Esophagus squamous epithelium (tissue), 5 donors: ENCODE measurements at regions not wholly inside any gene's neighbourhood (a gene's known extent, or its start where the extent isn't known, plus 50 kb on each side); places are given as distances from the start of the nearest gene placed in this dataset.

Source experiments
- DNase-seq: peaks from one replicate; lab custom pipeline; 2025; lab: John Stamatoyannopoulos, UW
- H3K27ac ChIP-seq, 4 donors: fragments of 200-600 bp; sonication (generic); one replicate each; pipeline ENCODE4 v1.5.1; 2016 to 2019; ENCODE audit warnings: mild to moderate bottlenecking in 1 of 4
- H3K27me3 ChIP-seq, 4 donors: fragments of 200-600 bp; sonication (generic); 1 replicate in 3 of 4; 2 replicates in 1 of 4; pipeline versions ENCODE4 v1.5.1 to v1.6.0; 2017 to 2021; ENCODE audit warnings: antibody characterized with exemption in 1 of 4
- H3K36me3 ChIP-seq, 3 donors: fragments of 200-600 bp; sonication (generic); one replicate each; pipeline ENCODE4 v1.5.1; 2016 to 2019
- H3K4me1 ChIP-seq, 3 donors: fragments of 200-600 bp; sonication (generic); one replicate each; pipeline ENCODE4 v1.5.1; 2017 to 2019
- H3K4me3 ChIP-seq, 4 donors: fragments of 200-600 bp; sonication (generic); 1 replicate in 3 of 4; 2 replicates in 1 of 4; pipeline ENCODE4 v1.5.1; 2016 to 2019; ENCODE audit warnings: mild to moderate bottlenecking in 2 of 4, moderate library complexity in 1 of 4
- H3K9me3 ChIP-seq, 3 donors: fragments of 200-600 bp; sonication (generic); one replicate each; pipeline ENCODE4 v1.5.1; 2016 to 2019
- POLR2A ChIP-seq, 4 donors: fragments of 450-650 bp; IDR thresholded peaks; one replicate each; pipeline ENCODE4 v1.6.1; 2017; ENCODE audit warnings: antibody characterized with exemption in 4 of 4, mild to moderate bottlenecking in 4 of 4, moderate library complexity in 3 of 4
- WGBS, 2 donors: methylation state at CpG; one replicate each; pipeline ENCODE4 v1.1.5; 2018; 5-methylcytosine and 5-hydroxymethylcytosine counted together
- intact Hi-C: fragments of 100-400 bp; cut with DNase I; formaldehyde crosslinking; loops from one replicate; pipeline ENCODE4 v1.15.0; 2022
- TF ChIP-seq, protein P1 (sequence below), 6 experiments: fragments of 450-650 bp in 4 of 6; fragments of 200-600 bp in 2 of 6; sonication (generic) in 2 of 6; IDR thresholded peaks; one replicate each; pipeline ENCODE4 v1.5.1; 2016 to 2019; ENCODE audit warnings: antibody characterized with exemption in 6 of 6, mild to moderate bottlenecking in 4 of 6, moderate library complexity in 4 of 6
- donor health status: DM: yes; HTN: yes; CAD: no.

GRCh38 chr10:58898854-58899573, 277.4 kb upstream of the PHYHIPL start:
- intact Hi-C loops = no loop called here
- no peak for DNase-seq
- no peak overlapping the region for H3K27ac ChIP-seq
- 66 to 78% methylated on average over 5 of the region's 5 CpGs for WGBS, 2 donors
- H3K27me3 ChIP-seq = no peaks in the 10 kb centered on the region
- H3K36me3 ChIP-seq = no peaks in the 10 kb centered on the region
- no peaks in the 10 kb centered on the region for H3K4me1 ChIP-seq
- no peaks in the 10 kb centered on the region for H3K9me3 ChIP-seq
- TF ChIP-seq POLR2A (IDR thresholded peaks at IDR 0.05) = no peak
- TF ChIP-seq, protein P1, sequence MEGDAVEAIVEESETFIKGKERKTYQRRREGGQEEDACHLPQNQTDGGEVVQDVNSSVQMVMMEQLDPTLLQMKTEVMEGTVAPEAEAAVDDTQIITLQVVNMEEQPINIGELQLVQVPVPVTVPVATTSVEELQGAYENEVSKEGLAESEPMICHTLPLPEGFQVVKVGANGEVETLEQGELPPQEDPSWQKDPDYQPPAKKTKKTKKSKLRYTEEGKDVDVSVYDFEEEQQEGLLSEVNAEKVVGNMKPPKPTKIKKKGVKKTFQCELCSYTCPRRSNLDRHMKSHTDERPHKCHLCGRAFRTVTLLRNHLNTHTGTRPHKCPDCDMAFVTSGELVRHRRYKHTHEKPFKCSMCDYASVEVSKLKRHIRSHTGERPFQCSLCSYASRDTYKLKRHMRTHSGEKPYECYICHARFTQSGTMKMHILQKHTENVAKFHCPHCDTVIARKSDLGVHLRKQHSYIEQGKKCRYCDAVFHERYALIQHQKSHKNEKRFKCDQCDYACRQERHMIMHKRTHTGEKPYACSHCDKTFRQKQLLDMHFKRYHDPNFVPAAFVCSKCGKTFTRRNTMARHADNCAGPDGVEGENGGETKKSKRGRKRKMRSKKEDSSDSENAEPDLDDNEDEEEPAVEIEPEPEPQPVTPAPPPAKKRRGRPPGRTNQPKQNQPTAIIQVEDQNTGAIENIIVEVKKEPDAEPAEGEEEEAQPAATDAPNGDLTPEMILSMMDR (IDR thresholded peaks at IDR 0.05) = no peak
- H3K4me3 ChIP-seq = no peak overlapping the region

DNA sequence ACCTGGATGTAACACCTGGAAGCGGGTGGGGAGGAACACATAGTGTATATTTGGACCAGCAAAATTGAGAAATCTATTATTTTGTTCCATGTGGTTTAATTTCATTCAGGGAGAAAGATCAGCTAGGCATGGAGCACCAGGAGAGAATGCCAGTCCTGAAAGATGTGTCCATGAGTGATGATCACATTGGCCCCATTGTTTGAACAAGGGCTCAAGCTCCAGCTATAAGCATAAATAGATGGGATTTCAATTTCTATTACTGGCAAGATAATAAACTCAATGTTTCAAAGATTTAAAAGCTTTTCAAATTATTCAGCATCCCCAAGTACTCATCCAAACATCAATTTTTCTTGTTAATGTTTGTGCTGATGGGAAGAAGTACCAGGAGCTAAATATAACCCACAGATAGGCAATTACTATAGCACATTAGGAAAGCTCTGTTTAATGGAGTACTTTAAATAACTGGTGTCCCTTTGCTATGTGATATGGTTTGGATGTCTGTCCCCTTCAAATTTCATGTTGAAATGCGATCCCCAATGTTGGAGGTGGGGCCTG, 275.3 kb upstream of the PHYHIPL start:
- Histone ChIP-seq H3K27ac (no peak overlapping the region), H3K27me3 (no peaks in the 10 kb centered on the region), H3K9me3 (no peaks in the 10 kb centered on the region), H3K36me3 (no peaks in the 10 kb centered on the region), H3K4me3 (no peak overlapping the region), H3K4me1 (no peaks in the 10 kb centered on the region)
- intact Hi-C loops = no loop called here
- TF ChIP-seq POLR2A (IDR thresholded peaks at IDR 0.05) = no peak
- TF ChIP-seq, protein P1 (IDR thresholded peaks at IDR 0.05) = no peak
- 62 to 63% methylated on average over 2 of the region's 2 CpGs for WGBS, 2 donors
- no peak for DNase-seq

- Histone ChIP-seq H3K36me3 (no peaks in the 10 kb centered on the region), H3K27ac (no peak overlapping the region), H3K4me1 (no peaks in the 10 kb centered on the region), H3K27me3 (no peaks in the 10 kb centered on the region), H3K4me3 (no peak overlapping the region), H3K9me3 (no peaks in the 10 kb centered on the region)
- WGBS, 2 donors = 86 to 100% methylated on average over 1 of the region's 1 CpG
- intact Hi-C loops = no loop called here
- TF ChIP-seq, protein P1 (IDR thresholded peaks at IDR 0.05) = no peak
- no peak for TF ChIP-seq POLR2A (IDR thresholded peaks at IDR 0.05)
- DNase-seq = no peak
Observed at GRCh38 chr10:58903071-58903470, 273.4 kb upstream of the PHYHIPL start.

- intact Hi-C loops = no loop called here
- Histone ChIP-seq H3K4me3 (no peak overlapping the region), H3K27ac (no peak overlapping the region), H3K9me3 (no peaks in the 10 kb centered on the region), H3K36me3 (no peaks in the 10 kb centered on the region), H3K27me3 (no peaks in the 10 kb centered on the region), H3K4me1 (no peaks in the 10 kb centered on the region)
- 58 to 82% methylated on average over 2 of the region's 2 CpGs for WGBS, 2 donors
- no peak for DNase-seq
- TF ChIP-seq POLR2A (IDR thresholded peaks at IDR 0.05) = no peak
- TF ChIP-seq, protein P1 (IDR thresholded peaks at IDR 0.05) = no peak
Observed at GRCh38 chr10:58909881-58910280, 266.6 kb upstream of the PHYHIPL start.

- no peak overlapping the region for H3K27ac ChIP-seq
- no peaks in the 10 kb centered on the region for H3K27me3 ChIP-seq
- intact Hi-C loops = no loop called here
- H3K4me3 ChIP-seq = no peak overlapping the region
- no peaks in the 10 kb centered on the region for H3K36me3 ChIP-seq
- WGBS, 2 donors = 27 to 40% methylated on average over 3 of the region's 3 CpGs
- no peak for TF ChIP-seq POLR2A (IDR thresholded peaks at IDR 0.05)
- TF ChIP-seq, protein P1 (IDR thresholded peaks at IDR 0.05) = no peak
- DNase-seq = no peak
- H3K9me3 ChIP-seq = no peaks in the 10 kb centered on the region
- no peaks in the 10 kb centered on the region for H3K4me1 ChIP-seq
Observed at GRCh38 chr10:58913717-58914116, 262.7 kb upstream of the PHYHIPL start.
